K562 (cell line): ENCODE measurements at regions not wholly inside any gene's neighbourhood (a gene's known extent, or its start where the extent isn't known, plus 50 kb on each side); places are given as distances from the start of the nearest gene placed in this dataset.

ENCODE experiments used
- ATAC-seq: fragments of 200-7000 bp; cut with Tn5 transposase; 3 replicates; pipeline ENCODE4 v1.9.1; 2020; ENCODE audit warnings: moderate library complexity
- BruUV-seq: library from RNA; stranded (reverse); fragments of 400-500 nt; replicated peaks from 2 replicates; lab custom pipeline; 2021; lab: Mats Ljungman, UMichigan
- CTCF ChIA-PET: fragments of 300-600 bp; formaldehyde crosslinking; extraction: SDS; loops from one replicate; lab custom pipeline; 2021; ENCODE audit warnings: low intra/inter-chr PET ratio; lab: Yijun Ruan, JAX
- POLR2A ChIA-PET: fragments of 300-600, 350-650 bp; sonication (Branson Sonifier 250); formaldehyde crosslinking; extraction: SDS; loops from one replicate; lab custom pipeline; 2021; ENCODE audit warnings: antibody characterized with exemption, inconsistent platforms; lab: Yijun Ruan, JAX
- DNase-seq, 4 experiments: peaks; one replicate each; pipeline versions ENCODE4 v3.0.0 to v3.0.0-alpha.2; 2011 to 2018; ENCODE audit warnings: low spot score in 3 of 4, mixed read lengths in 3 of 4; ENCODE audit errors: extremely low read depth in 1 of 4
- FAIRE-seq: peaks from 2 replicates; lab custom pipeline; 2011; peaks lifted over from hg19 to GRCh38; lab: Jason Lieb, UNC
- H2AFZ ChIP-seq: 2 replicates; pipeline ENCODE4 v1.6.0; 2011; ENCODE audit warnings: low read depth, low read length, control low read depth, inconsistent platforms
- H3K27ac ChIP-seq: fragments of 200-600 bp; 3 replicates; pipeline ENCODE4 v1.8.0; 2011; ENCODE audit warnings: low read depth, mild to moderate bottlenecking, control low read depth, inconsistent platforms, low read length, moderate library complexity, mixed read lengths; ENCODE audit errors: extremely low read depth
- H3K27me3 ChIP-seq, 2 experiments: fragments of 300-600 bp in 1 of 2; 2 replicates in 1 of 2; 3 replicates in 1 of 2; pipeline versions ENCODE4 v1.6.0 to v1.8.0; 2011; ENCODE audit warnings: inconsistent platforms in 2 of 2, low read length in 2 of 2, mild to moderate bottlenecking in 1 of 2, mixed read lengths in 1 of 2, moderate library complexity in 1 of 2; ENCODE audit not compliant: control insufficient read depth in 2 of 2, insufficient read depth in 2 of 2
- H3K36me3 ChIP-seq: fragments of 300-600 bp; 3 replicates; pipeline ENCODE4 v1.8.0; 2011; ENCODE audit warnings: mild to moderate bottlenecking, low read length, inconsistent platforms; ENCODE audit not compliant: control insufficient read depth, insufficient read depth
- H3K4me1 ChIP-seq, 2 experiments: fragments of 200-600 bp in 1 of 2; replicated peaks in 1 of 2; 2 replicates in 1 of 2; 3 replicates in 1 of 2; pipeline versions ENCODE4 v1.5.1 to v1.8.0; 2011; ENCODE audit warnings: inconsistent platforms in 2 of 2, low read length in 2 of 2, mild to moderate bottlenecking in 1 of 2, mixed read lengths in 1 of 2, moderate library complexity in 1 of 2; ENCODE audit not compliant: control insufficient read depth in 2 of 2, insufficient read depth in 2 of 2
- H3K4me2 ChIP-seq: 2 replicates; pipeline ENCODE4 v1.6.1; 2011; ENCODE audit warnings: low read length, control low read depth, inconsistent platforms, mixed read lengths; ENCODE audit not compliant: insufficient read depth
- H3K4me3 ChIP-seq: fragments of 200-600 bp; sonication (generic), shearing (Covaris generic); 2 replicates; pipeline ENCODE4 v1.5.1; 2016; ENCODE audit warnings: control low read depth, inconsistent platforms
- H3K79me2 ChIP-seq: fragments of 200-600 bp; 3 replicates; pipeline ENCODE4 v1.8.0; 2011; ENCODE audit warnings: low read length, inconsistent platforms; ENCODE audit not compliant: control insufficient read depth, insufficient read depth
- H3K9ac ChIP-seq, 2 experiments: 2 replicates each; pipeline versions ENCODE4 v1.6.0 to v1.6.1; 2011; ENCODE audit warnings: low read depth in 2 of 2, low read length in 2 of 2, control low read depth in 1 of 2, inconsistent platforms in 1 of 2, mild to moderate bottlenecking in 1 of 2, mixed read lengths in 1 of 2; ENCODE audit not compliant: insufficient read depth in 1 of 2
- H3K9me1 ChIP-seq: one replicate; pipeline ENCODE4 v1.6.0; 2011; ENCODE audit warnings: inconsistent platforms, mild to moderate bottlenecking, low read length, moderate library complexity; ENCODE audit not compliant: control insufficient read depth, insufficient read depth
- H3K9me3 ChIP-seq: replicated peaks from 2 replicates; pipeline ENCODE4 v1.5.1; 2011; ENCODE audit warnings: low read depth, low read length, inconsistent platforms; ENCODE audit not compliant: control insufficient read depth, insufficient read depth
- H4K20me1 ChIP-seq: replicated peaks from 2 replicates; pipeline ENCODE4 v1.6.1; 2011; ENCODE audit warnings: low read length, inconsistent platforms, mixed read lengths; ENCODE audit not compliant: control insufficient read depth, insufficient read depth
- CXXC5 ChIP-seq: fragments of 250-450 bp; sonication (Bioruptor Pico); IDR thresholded peaks from 2 replicates; pipeline ENCODE4 v1.8.0; 2022; ENCODE audit warnings: inconsistent platforms, mild to moderate bottlenecking, moderate library complexity
- MCM7 ChIP-seq, 2 experiments: fragments of 450-650 bp; IDR thresholded peaks; 2 replicates each; pipeline ENCODE4 v1.6.1; 2016 to 2018
- MED1 ChIP-seq: sonication (generic); formaldehyde crosslinking; IDR thresholded peaks from 2 replicates; pipeline ENCODE4 v1.8.1; 2023; ENCODE audit warnings: missing genetic modification reagents, borderline replicate concordance
- PRMT5 ChIP-seq: sonication (generic); formaldehyde crosslinking; IDR thresholded peaks from 2 replicates; pipeline ENCODE4 v1.5.0; 2020; ENCODE audit warnings: missing genetic modification reagents
- RHOXF2B ChIP-seq: fragments of 250-450 bp; sonication (Bioruptor Pico); conservative IDR thresholded peaks from 2 replicates; pipeline ENCODE4 v1.5.1; 2021
- TAF1 ChIP-seq: IDR thresholded peaks from 2 replicates; pipeline ENCODE4 v1.6.1; 2011; ENCODE audit warnings: mild to moderate bottlenecking, low read length, moderate library complexity; ENCODE audit not compliant: insufficient read depth, control insufficient read depth, severe bottlenecking; ENCODE audit errors: extremely low read depth
- WGBS: fragments of 100-300 bp; shearing (Covaris generic); methylation state at CpG from one replicate; pipeline ENCODE4 v1.1.6; 2016; ENCODE audit warnings: low coverage, mixed read lengths; ENCODE audit not compliant: insufficient coverage; ENCODE audit errors: missing lambda C conversion rate; 5-methylcytosine and 5-hydroxymethylcytosine counted together
- in situ Hi-C: fragments of 300-500 bp; cut with MboI; formaldehyde crosslinking; loops from 4 replicates; pipeline ENCODE4 v1.15.0; 2018; ENCODE audit warnings: inconsistent platforms, mixed read lengths
- intact Hi-C: fragments of 100-400 bp; cut with micrococcal nuclease; formaldehyde crosslinking; loops from 2 replicates; pipeline ENCODE4 v1.14.2; 2022
- TF ChIP-seq, protein P1 (sequence below): fragments of 250-450 bp; sonication (Bioruptor Pico); IDR thresholded peaks from 2 replicates; pipeline ENCODE4 v1.8.0; 2021; ENCODE audit warnings: borderline replicate concordance, mild to moderate bottlenecking, moderate library complexity; ENCODE audit not compliant: poor library complexity, severe bottlenecking

DNA sequence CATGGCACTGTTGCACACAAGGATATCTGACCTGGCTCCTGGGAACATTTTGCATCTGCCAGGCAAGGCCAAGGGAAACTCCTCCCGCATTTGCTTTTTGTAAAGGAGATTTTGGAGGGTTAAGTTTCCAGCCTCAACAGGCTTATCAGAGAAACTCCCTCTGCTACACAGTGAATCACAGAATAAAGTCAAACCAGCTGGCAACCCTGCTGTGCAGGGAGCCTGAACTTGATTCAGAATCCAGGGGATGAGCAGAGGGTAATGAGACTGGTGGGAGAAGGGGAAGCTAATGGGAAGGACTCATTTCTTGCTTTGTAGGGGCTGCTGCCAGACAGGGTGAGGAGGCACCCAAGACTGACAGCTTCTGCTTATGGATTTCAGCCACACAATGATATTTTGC, 185.3 kb upstream of the ISX start (continued):
- no peak for TF ChIP-seq CXXC5 (CRISPR knock-in tag)
- TF ChIP-seq, all 486 proteins: peak for 0

DNA sequence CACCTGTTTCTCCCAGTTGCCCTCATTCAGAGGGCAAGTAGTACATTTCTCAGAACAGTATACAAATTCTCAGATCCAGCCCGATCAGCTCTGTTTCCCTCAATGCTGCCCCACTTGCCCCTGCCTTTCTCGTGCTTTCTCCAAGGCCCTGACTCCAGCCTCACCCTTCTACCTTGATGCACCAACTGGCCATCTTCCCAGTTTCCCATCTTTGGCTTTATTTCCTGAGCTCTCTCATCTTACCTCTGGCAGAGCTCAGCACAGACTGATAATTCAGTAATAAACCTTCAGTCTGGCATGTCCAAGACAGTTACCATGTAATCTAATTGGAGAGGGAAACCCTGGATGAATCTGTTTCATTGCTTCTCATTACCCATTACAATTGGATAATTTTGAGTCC, 184.5 kb upstream of the ISX start:
- no peak for TF ChIP-seq PRMT5 (CRISPR knock-in tag)
- TF ChIP-seq TAF1 = no peak
- TF ChIP-seq MCM7 (IDR thresholded peaks at IDR 0.05) = no peak
- TF ChIP-seq, protein P1, sequence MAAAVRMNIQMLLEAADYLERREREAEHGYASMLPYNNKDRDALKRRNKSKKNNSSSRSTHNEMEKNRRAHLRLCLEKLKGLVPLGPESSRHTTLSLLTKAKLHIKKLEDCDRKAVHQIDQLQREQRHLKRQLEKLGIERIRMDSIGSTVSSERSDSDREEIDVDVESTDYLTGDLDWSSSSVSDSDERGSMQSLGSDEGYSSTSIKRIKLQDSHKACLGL = no peak
- TF ChIP-seq MED1 (CRISPR knock-in tag) = no peak
- TF ChIP-seq RHOXF2B (CRISPR knock-in tag) = no peak
- Histone ChIP-seq H3K36me3 (no peaks in the 10 kb centered on the region), H3K4me1 (no peaks in the 10 kb centered on the region), H4K20me1 (no peaks in the 10 kb centered on the region), H3K9ac (no peak overlapping the region), H3K9me1 (no peaks in the 10 kb centered on the region), H3K4me2 (no peak overlapping the region), H3K27me3 (no peaks in the 10 kb centered on the region), H3K27ac (no peak overlapping the region), H3K4me3 (no peak overlapping the region), H3K79me2 (no peaks in the 10 kb centered on the region), H2AFZ (no peak overlapping the region), H3K9me3 (no peaks in the 10 kb centered on the region)
- intact Hi-C loops (no loop called here), in situ Hi-C loops (no loop called here)
- BruUV-seq = no TSS peak
- POLR2A ChIA-PET = no interaction called here
- no peak for DNase-seq
- no peak for ATAC-seq
- 0% methylated on average over 2 of the region's 2 CpGs for WGBS
- CTCF ChIA-PET = no interaction called here
- FAIRE-seq = no peak
